DMS53 treated with DMSO at 0.1 percent for 48 hours (cell line): ENCODE measurements at regions not wholly inside any gene's neighbourhood (a gene's known extent, or its start where the extent isn't known, plus 50 kb on each side); places are given as distances from the start of the nearest gene placed in this dataset.

Experiments
- DNase-seq: peaks from one replicate; lab custom pipeline; 2025; ENCODE audit not compliant: unreplicated experiment; lab: John Stamatoyannopoulos, UW

- DNase-seq: no peak
Observed at GRCh38 chr9:663541-663940, 178.0 kb upstream of the DMRT1 start.

- no peak for DNase-seq
Observed at GRCh38 chr9:665296-665695, 176.2 kb upstream of the DMRT1 start.

GRCh38 chr9:671997-672396 is 169.5 kb upstream of the DMRT1 start:
- no peak for DNase-seq

GRCh38 chr9:672851-673250 is 168.6 kb upstream of the DMRT1 start:
- DNase-seq: no peak

GRCh38 chr9:673264-673965 is 168.1 kb upstream of the DMRT1 start:
- no peak for DNase-seq

GRCh38 chr9:673966-674526 is 167.5 kb upstream of the DMRT1 start:
- DNase-seq: no peak

- no peak for DNase-seq
Observed at GRCh38 chr9:675697-676370, 165.7 kb upstream of the DMRT1 start.

GRCh38 chr9:676780-677438 is 164.6 kb upstream of the DMRT1 start:
- DNase-seq: peak; percentile 16

- DNase-seq: peak; percentile 13
Observed at GRCh38 chr9:677461-678097, 163.9 kb upstream of the DMRT1 start.

GRCh38 chr9:678897-679296 is 162.6 kb upstream of the DMRT1 start:
- DNase-seq: no peak

- DNase-seq: no peak
Observed at GRCh38 chr9:679462-679861, 162.0 kb upstream of the DMRT1 start.

- no peak for DNase-seq
Observed at GRCh38 chr9:680106-680505, 161.4 kb upstream of the DMRT1 start.

- peak; percentile 22 for DNase-seq
Observed at GRCh38 chr9:682633-683508, 158.6 kb upstream of the DMRT1 start.

- DNase-seq: no peak
Observed at GRCh38 chr9:683509-684021, 157.9 kb upstream of the DMRT1 start.

GRCh38 chr9:684054-684890 is 157.2 kb upstream of the DMRT1 start:
- DNase-seq: no peak

GRCh38 chr9:684941-685340 is 156.6 kb upstream of the DMRT1 start:
- no peak for DNase-seq

- DNase-seq: no peak
Observed at GRCh38 chr9:686321-686813, 155.1 kb upstream of the DMRT1 start.

GRCh38 chr9:687034-687785 is 154.3 kb upstream of the DMRT1 start:
- DNase-seq: no peak

GRCh38 chr9:687994-688393 is 153.5 kb upstream of the DMRT1 start:
- no peak for DNase-seq
